ENCODE measurements at regions not wholly inside any gene's neighbourhood (a gene's known extent, or its start where the extent isn't known, plus 50 kb on each side); places are given as distances from the start of the nearest gene placed in this dataset.

DNA sequence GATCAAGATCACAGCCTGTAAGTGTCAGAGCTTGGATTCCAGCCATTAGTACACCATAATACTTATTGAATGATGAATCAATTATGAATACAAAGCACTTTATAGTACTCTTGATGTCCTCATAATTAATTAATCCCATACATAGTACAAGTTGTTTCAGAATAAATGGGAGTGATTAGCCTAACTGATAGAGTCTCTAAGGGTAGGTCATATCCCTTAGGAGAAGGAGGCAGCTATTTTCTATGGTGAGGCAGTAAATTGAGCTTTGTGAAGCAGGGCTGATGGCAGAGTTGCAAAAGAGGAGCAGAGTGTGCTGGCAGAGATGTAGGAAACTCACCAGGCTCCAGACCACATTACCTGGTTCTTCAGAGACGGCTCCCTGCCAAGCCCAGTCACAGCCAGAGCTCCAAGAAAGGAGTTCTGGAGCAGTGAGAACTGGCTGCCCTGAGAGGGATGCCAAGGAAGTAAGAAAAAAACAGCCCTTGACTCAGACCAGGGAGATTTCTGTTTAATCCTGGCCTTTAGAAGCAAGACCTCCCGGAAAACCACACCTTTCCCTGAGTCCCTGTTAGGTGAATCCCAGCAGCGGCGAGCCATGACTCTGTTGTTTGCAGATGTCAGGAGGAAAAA, 112.9 kb downstream of the SH3TC2 start:
- TF ChIP-seq POLR2A (IDR thresholded peaks at IDR 0.05), result no peak
- TF ChIP-seq CTCF (IDR thresholded peaks at IDR 0.05), result no peak
